ENCODE measurements at regions not wholly inside any gene's neighbourhood (a gene's known extent, or its start where the extent isn't known, plus 50 kb on each side); places are given as distances from the start of the nearest gene placed in this dataset.

DNA sequence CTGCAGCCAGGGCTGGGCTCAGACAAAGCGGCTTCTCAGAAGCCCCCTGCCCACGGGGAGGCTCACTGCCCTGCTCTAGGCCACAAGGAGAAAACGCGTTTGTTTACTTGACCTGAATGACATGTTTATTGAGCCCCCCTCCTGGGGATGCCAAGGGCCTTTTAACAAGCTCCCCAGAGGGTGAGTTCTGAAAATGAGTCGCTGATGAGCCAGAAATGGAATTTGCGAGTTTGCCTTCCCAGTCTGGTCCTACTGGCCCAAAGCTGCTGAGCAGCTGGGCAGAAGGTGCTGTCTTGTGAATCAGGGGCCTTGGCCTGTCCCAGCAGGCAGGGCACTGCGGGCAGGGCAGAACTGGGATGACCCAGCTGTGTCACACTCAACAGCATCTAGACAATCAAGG is 120.6 kb downstream of the SYF2 start:
- H3K27ac Mint-ChIP-seq, result no peak overlapping the region
- Histone ChIP-seq H3K4me1 (ENCODE audit: control insufficient read depth, insufficient read depth, low read length) (no peaks in the 10 kb centered on the region), H3K4me3 (ENCODE audit: low read length) (no peak overlapping the region), H3K27ac (ENCODE audit: low read depth, low read length) (no peak overlapping the region), H3K9ac (ENCODE audit: extremely low read depth, low read length, poor library complexity, severe bottlenecking) (no peak overlapping the region), H3K36me3 (ENCODE audit: control insufficient read depth, insufficient read depth, low read length) (no peaks in the 10 kb centered on the region), H3K27me3 (ENCODE audit: control insufficient read depth, insufficient read depth, low read length, poor library complexity, severe bottlenecking) (no peaks in the 10 kb centered on the region), H3K9me3 (ENCODE audit: control insufficient read depth, low read length) (peaks cover 14% of the 10 kb centered on the region)
- H3K4me3 Mint-ChIP-seq, result no peak overlapping the region
- TF ChIP-seq, protein P1, sequence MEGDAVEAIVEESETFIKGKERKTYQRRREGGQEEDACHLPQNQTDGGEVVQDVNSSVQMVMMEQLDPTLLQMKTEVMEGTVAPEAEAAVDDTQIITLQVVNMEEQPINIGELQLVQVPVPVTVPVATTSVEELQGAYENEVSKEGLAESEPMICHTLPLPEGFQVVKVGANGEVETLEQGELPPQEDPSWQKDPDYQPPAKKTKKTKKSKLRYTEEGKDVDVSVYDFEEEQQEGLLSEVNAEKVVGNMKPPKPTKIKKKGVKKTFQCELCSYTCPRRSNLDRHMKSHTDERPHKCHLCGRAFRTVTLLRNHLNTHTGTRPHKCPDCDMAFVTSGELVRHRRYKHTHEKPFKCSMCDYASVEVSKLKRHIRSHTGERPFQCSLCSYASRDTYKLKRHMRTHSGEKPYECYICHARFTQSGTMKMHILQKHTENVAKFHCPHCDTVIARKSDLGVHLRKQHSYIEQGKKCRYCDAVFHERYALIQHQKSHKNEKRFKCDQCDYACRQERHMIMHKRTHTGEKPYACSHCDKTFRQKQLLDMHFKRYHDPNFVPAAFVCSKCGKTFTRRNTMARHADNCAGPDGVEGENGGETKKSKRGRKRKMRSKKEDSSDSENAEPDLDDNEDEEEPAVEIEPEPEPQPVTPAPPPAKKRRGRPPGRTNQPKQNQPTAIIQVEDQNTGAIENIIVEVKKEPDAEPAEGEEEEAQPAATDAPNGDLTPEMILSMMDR (conservative IDR thresholded peaks at IDR 0.05), result no peak
- 74 to 76% methylated on average over 7 of the region's 7 CpGs for WGBS, 2 experiments (ENCODE audit: insufficient coverage in 1 of 2, insufficient read length in 1 of 2)
- no peaks in the 10 kb centered on the region for H3K36me3 Mint-ChIP-seq (ENCODE audit: low read depth)
- H3K9me3 Mint-ChIP-seq, result peaks cover 15% of the 10 kb centered on the region
- peaks cover 14% of the 10 kb centered on the region for H3K4me1 Mint-ChIP-seq
- DNase-seq, result no peak
- no peaks in the 10 kb centered on the region for H3K27me3 Mint-ChIP-seq (ENCODE audit: insufficient read depth)

DNA sequence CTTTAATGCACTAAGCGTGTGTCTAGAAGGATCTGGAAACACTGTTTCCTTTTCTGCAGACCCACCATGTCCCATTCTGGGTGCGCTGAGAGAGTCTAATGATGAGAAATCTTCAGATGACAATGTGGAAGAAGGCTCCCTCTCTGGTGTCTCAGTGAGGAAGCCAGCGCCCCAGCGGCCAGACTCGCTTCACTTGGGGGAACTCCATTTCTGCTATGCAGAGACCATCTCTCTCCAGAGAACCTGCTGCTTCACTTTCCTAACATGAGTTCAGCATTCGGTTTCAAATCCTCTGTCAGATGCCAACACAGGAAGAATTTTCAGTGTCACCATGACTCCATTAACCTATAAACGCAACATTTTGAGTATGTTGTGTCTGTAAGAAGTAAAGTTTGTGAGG is 121.8 kb downstream of the SYF2 start:
- Histone ChIP-seq H3K4me1 (ENCODE audit: control insufficient read depth, insufficient read depth, low read length) (no peaks in the 10 kb centered on the region), H3K27me3 (ENCODE audit: control insufficient read depth, insufficient read depth, low read length, poor library complexity, severe bottlenecking) (no peaks in the 10 kb centered on the region), H3K27ac (ENCODE audit: low read depth, low read length) (no peak overlapping the region), H3K36me3 (ENCODE audit: control insufficient read depth, insufficient read depth, low read length) (no peaks in the 10 kb centered on the region), H3K9me3 (ENCODE audit: control insufficient read depth, low read length) (peaks cover 9% of the 10 kb centered on the region), H3K4me3 (ENCODE audit: low read length) (no peak overlapping the region), H3K9ac (ENCODE audit: extremely low read depth, low read length, poor library complexity, severe bottlenecking) (no peak overlapping the region)
- Mint-ChIP-seq H3K4me1 (peaks cover 12% of the 10 kb centered on the region), H3K9me3 (peaks cover 13% of the 10 kb centered on the region), H3K27me3 (ENCODE audit: insufficient read depth) (no peaks in the 10 kb centered on the region), H3K36me3 (ENCODE audit: low read depth) (no peaks in the 10 kb centered on the region), H3K4me3 (no peak overlapping the region), H3K27ac (no peak overlapping the region)
- TF ChIP-seq, protein P1 (conservative IDR thresholded peaks at IDR 0.05), result no peak
- DNase-seq, result no peak
- WGBS, 2 experiments (ENCODE audit: insufficient coverage in 1 of 2, insufficient read length in 1 of 2), result 96% methylated on average over 6 of the region's 7 CpGs

DNA sequence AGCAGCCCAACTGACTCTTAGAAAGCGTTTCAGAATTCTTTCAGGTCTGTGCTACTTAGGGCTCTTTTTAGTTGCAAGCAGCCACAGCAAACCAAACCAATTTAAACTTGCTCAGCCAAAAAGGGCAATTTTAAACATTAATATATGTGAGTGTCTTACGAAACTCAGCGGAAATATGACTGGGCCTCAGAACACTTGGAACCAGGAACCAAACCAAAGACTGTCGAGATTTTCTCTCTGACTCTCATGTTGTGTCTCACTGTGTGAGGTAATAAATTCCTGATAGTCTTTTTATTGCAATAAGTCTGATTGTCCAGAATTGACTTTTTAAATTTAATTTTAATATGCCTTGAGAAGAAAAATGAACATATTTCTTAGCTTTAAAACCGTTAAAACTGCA is 122.3 kb downstream of the SYF2 start:
- Histone ChIP-seq H3K27ac (ENCODE audit: low read depth, low read length) (no peak overlapping the region), H3K4me3 (ENCODE audit: low read length) (no peak overlapping the region), H3K9me3 (ENCODE audit: control insufficient read depth, low read length) (peaks cover 9% of the 10 kb centered on the region), H3K4me1 (ENCODE audit: control insufficient read depth, insufficient read depth, low read length) (no peaks in the 10 kb centered on the region), H3K9ac (ENCODE audit: extremely low read depth, low read length, poor library complexity, severe bottlenecking) (no peak overlapping the region), H3K27me3 (ENCODE audit: control insufficient read depth, insufficient read depth, low read length, poor library complexity, severe bottlenecking) (no peaks in the 10 kb centered on the region), H3K36me3 (ENCODE audit: control insufficient read depth, insufficient read depth, low read length) (no peaks in the 10 kb centered on the region)
- H3K27me3 Mint-ChIP-seq (ENCODE audit: insufficient read depth), result peaks cover 1% of the 10 kb centered on the region
- no peak overlapping the region for H3K4me3 Mint-ChIP-seq
- H3K9me3 Mint-ChIP-seq, result peaks cover 13% of the 10 kb centered on the region
- peaks cover 10% of the 10 kb centered on the region for H3K4me1 Mint-ChIP-seq
- no peaks in the 10 kb centered on the region for H3K36me3 Mint-ChIP-seq (ENCODE audit: low read depth)
- no peak for DNase-seq
- no peak overlapping the region for H3K27ac Mint-ChIP-seq
- 87 to 97% methylated on average over 4 to 5 of the region's 5 CpGs for WGBS, 2 experiments (ENCODE audit: insufficient coverage in 1 of 2, insufficient read length in 1 of 2)
- TF ChIP-seq, protein P1 (conservative IDR thresholded peaks at IDR 0.05), result no peak
